GM06990 (cell line): ENCODE measurements at regions not wholly inside any gene's neighbourhood (a gene's known extent, or its start where the extent isn't known, plus 50 kb on each side); places are given as distances from the start of the nearest gene placed in this dataset.

ENCODE experiments used
- DNase-seq: peaks from one replicate; pipeline ENCODE4 v3.0.0-alpha.2; 2011; ENCODE audit not compliant: insufficient read length; ENCODE audit errors: extremely low read depth
- H3K27me3 ChIP-seq: replicated peaks from 2 replicates; pipeline ENCODE4 v1.6.0; 2011; ENCODE audit warnings: low read length; ENCODE audit not compliant: control insufficient read depth, insufficient read depth
- H3K36me3 ChIP-seq: 2 replicates; pipeline ENCODE4 v1.5.1; 2011; ENCODE audit warnings: low read length; ENCODE audit not compliant: control insufficient read depth, insufficient read depth
- H3K4me3 ChIP-seq: replicated peaks from 2 replicates; pipeline ENCODE4 v1.5.1; 2011; ENCODE audit warnings: low read depth, mild to moderate bottlenecking, control low read depth, low read length
- TF ChIP-seq, protein P1 (sequence below): IDR thresholded peaks from 2 replicates; pipeline ENCODE4 v1.5.1; 2011; ENCODE audit warnings: low read length, control low read depth, mild to moderate bottlenecking, inconsistent platforms; ENCODE audit not compliant: insufficient read depth, poor library complexity, severe bottlenecking

DNA sequence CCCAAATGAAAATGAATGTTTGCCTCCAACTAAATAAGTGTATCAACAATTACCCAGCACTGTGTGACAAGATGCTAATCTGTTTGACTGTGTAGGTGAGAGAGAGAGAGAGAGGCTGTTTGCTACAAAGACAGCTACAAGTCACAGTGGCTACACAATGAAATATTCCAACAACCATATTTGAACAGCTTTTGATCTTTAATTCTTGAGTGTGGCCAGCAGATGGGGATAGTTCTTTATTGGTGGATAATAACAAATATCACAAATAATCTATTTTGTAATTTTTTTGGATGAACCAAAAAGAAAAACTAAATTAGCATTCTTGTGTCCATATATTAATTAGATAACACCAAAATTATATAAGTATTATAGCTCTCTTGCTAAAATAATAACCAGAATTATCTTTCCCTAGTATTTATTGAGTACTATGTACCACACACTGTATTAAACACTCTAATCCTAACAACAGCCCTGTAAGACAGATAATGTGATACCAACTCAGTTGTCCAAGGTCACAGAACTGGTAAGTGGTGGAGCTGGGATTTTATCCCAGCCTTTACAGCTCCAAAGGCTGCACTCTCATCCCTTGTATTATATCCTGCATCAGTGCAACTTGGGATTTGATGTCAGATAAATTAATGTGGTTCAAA, 61.9 kb upstream of the C3orf80 start:
- Histone ChIP-seq H3K27me3 (no peaks in the 10 kb centered on the region), H3K36me3 (no peaks in the 10 kb centered on the region), H3K4me3 (no peak overlapping the region)
- DNase-seq = no peak
- TF ChIP-seq, protein P1, sequence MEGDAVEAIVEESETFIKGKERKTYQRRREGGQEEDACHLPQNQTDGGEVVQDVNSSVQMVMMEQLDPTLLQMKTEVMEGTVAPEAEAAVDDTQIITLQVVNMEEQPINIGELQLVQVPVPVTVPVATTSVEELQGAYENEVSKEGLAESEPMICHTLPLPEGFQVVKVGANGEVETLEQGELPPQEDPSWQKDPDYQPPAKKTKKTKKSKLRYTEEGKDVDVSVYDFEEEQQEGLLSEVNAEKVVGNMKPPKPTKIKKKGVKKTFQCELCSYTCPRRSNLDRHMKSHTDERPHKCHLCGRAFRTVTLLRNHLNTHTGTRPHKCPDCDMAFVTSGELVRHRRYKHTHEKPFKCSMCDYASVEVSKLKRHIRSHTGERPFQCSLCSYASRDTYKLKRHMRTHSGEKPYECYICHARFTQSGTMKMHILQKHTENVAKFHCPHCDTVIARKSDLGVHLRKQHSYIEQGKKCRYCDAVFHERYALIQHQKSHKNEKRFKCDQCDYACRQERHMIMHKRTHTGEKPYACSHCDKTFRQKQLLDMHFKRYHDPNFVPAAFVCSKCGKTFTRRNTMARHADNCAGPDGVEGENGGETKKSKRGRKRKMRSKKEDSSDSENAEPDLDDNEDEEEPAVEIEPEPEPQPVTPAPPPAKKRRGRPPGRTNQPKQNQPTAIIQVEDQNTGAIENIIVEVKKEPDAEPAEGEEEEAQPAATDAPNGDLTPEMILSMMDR = peak; percentile 37

GRCh38 chr3:160168246-160168645, 57.0 kb upstream of the C3orf80 start:
- Histone ChIP-seq H3K4me3 (no peak overlapping the region), H3K27me3 (no peaks in the 10 kb centered on the region), H3K36me3 (no peaks in the 10 kb centered on the region)
- TF ChIP-seq, protein P1 = no peak
- no peak for DNase-seq

DNA sequence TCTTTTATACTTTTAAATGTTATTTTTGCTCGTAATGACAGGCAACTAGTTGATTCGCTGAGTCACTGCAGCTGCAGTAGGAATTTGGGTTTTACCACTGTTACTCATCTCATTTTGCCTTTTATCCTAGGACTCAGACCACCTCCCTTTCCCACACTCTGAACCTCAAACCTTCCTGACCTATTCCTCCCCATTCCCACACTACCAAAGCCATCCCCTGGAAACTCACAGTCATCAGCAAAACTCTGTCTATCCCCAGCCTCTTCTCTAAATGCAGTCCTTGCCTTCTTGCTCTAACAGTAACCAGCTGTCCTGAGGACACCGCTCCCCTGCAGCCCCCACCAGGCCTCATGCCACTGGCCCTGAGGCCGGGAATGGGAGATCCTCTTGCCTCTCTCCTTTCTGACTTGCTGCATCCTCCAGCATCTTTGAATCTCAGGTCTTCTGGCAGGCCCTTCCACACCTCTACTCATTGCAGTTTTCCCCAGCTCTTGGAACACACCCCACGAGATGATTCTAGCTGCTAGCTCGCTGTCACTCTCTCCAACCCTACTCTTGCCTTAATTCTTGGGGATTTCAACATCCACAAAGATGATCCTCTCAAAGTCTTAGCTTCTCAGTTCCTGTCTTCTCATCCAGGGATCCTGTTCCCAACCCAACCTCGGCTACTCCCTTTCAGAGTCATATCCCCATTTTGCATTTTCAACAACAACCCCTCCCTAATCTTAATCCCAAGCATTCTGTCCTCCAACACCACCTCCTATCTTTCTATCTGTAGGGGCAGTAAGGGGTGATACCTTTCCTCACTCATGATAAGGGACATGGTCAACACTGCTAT, 55.9 kb upstream of the C3orf80 start:
- TF ChIP-seq, protein P1 = no peak
- Histone ChIP-seq H3K36me3 (no peaks in the 10 kb centered on the region), H3K27me3 (no peaks in the 10 kb centered on the region), H3K4me3 (no peak overlapping the region)
- DNase-seq = no peak

- no peak for DNase-seq
- H3K36me3 ChIP-seq = no peaks in the 10 kb centered on the region
- H3K4me3 ChIP-seq = no peak overlapping the region
- TF ChIP-seq, protein P1 = no peak
- no peaks in the 10 kb centered on the region for H3K27me3 ChIP-seq
These were observed 54.5 kb upstream of the C3orf80 start for GRCh38 chr3:160170409-160171370.

GRCh38 chr3:160171813-160172212, 53.4 kb upstream of the C3orf80 start:
- DNase-seq = no peak
- Histone ChIP-seq H3K36me3 (no peaks in the 10 kb centered on the region), H3K4me3 (no peak overlapping the region), H3K27me3 (no peaks in the 10 kb centered on the region)
- TF ChIP-seq, protein P1 = no peak
